ENCODE measurements at regions not wholly inside any gene's neighbourhood (a gene's known extent, or its start where the extent isn't known, plus 50 kb on each side); places are given as distances from the start of the nearest gene placed in this dataset.

DNA sequence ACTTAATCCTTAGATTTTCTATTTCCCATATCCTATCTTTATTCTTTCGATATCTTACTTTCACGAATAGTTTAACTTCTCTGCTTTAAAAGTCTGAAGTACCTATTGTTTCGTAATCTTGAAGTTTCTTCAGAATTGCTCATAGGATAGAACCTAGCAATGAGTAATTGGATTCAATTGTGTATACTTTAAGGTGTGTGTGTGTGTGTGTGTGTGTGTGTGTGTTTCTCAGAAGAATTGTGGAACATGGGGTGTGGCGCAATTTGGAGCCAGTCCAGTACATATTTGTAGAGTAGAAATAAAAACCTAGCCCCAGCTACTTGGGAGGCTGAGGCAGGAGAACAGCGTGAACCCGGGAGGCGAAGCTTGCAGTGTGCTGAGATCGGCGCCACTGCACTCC is 897.6 kb downstream of the BCL11A start:
- no peak overlapping the region for H3K14ac ChIP-seq (ENCODE audit: insufficient read length)
- no peak overlapping the region for H3K4me3 ChIP-seq (ENCODE audit: extremely low read depth in 1 of 4, insufficient read depth in 2 of 4, low read depth in 3 of 4, low read length in 4 of 4)
- H3K9me3 ChIP-seq (ENCODE audit: insufficient read depth in 2 of 2, low read depth in 1 of 2, low read length in 1 of 2), result no peaks in the 10 kb centered on the region
- 89 to 100% methylated on average over 2 to 9 of the region's 9 CpGs for WGBS, 2 experiments (ENCODE audit: extremely low coverage in 1 of 2, insufficient coverage in 1 of 2, insufficient read length in 1 of 2, insufficient replicate concordance in 2 of 2, low coverage in 1 of 2, low lambda C conversion rate in 2 of 2, missing lambda C conversion rate in 1 of 2)
- no peak overlapping the region for H3K4me2 ChIP-seq (ENCODE audit: insufficient read depth in 1 of 2, low read depth in 2 of 2, low read length in 2 of 2)
- H2BK120ac ChIP-seq (replicated peaks; ENCODE audit: low read depth, low read length), result no peak overlapping the region
- no peak overlapping the region for H4K91ac ChIP-seq (replicated peaks; ENCODE audit: insufficient read length, low read length)
- no peak overlapping the region for H2AK5ac ChIP-seq (ENCODE audit: low read depth, low read length)
- H4K20me1 ChIP-seq (replicated peaks in 1 of 2; ENCODE audit: control insufficient read depth in 1 of 2, insufficient read depth in 2 of 2, low read length in 2 of 2), result no peaks in the 10 kb centered on the region
- DNase-seq (ENCODE audit: low read depth in 1 of 2, low spot score in 2 of 2), result no peak
- no peak overlapping the region for H2BK12ac ChIP-seq (ENCODE audit: low read depth, low read length)
- no peak overlapping the region for H2BK15ac ChIP-seq (ENCODE audit: low read length)
- H3K23ac ChIP-seq (ENCODE audit: insufficient read length), result no peak overlapping the region
- H3K4me1 ChIP-seq (replicated peaks in 1 of 4; ENCODE audit: control insufficient read depth in 3 of 4, insufficient read depth in 4 of 4, low read length in 3 of 4), result peaks cover 0 to 3% (median 0%) of the 10 kb centered on the region in 4 experiments; a peak in 1 of 7 replicates
- no peak overlapping the region for H2BK5ac ChIP-seq (ENCODE audit: low read depth, low read length)
- no peak overlapping the region for H4K5ac ChIP-seq (ENCODE audit: insufficient read length, low read depth, low read length)
- H2BK20ac ChIP-seq (ENCODE audit: low read length), result no peak overlapping the region
- H3K27me3 ChIP-seq (replicated peaks in 1 of 4; ENCODE audit: control insufficient read depth in 3 of 4, extremely low read depth in 1 of 4, insufficient read depth in 3 of 4, low read length in 3 of 4), result no peaks in the 10 kb centered on the region
- no peaks in the 10 kb centered on the region for H3K79me2 ChIP-seq (ENCODE audit: control insufficient read depth in 1 of 2, insufficient read depth in 2 of 2, low read length in 2 of 2)
- no peaks in the 10 kb centered on the region for H3K36me3 ChIP-seq (ENCODE audit: control insufficient read depth in 2 of 4, insufficient read depth in 4 of 4, low read length in 3 of 4)
- no peak overlapping the region for H4K8ac ChIP-seq (ENCODE audit: extremely low read depth, insufficient read depth, low read length)
- FAIRE-seq, result no peak
- H2AFZ ChIP-seq (ENCODE audit: low read length), result no peak overlapping the region
- ChIA-PET CTCF (ENCODE audit: partially characterized antibody) (no interaction called here), POLR2A (ENCODE audit: partially characterized antibody) (no interaction called here)
- H3K23me2 ChIP-seq (ENCODE audit: low read depth, low read length), result no peaks in the 10 kb centered on the region
- no peak overlapping the region for H3K4ac ChIP-seq (replicated peaks; ENCODE audit: insufficient read length, low read depth, low read length)
- no peak overlapping the region for H3K27ac ChIP-seq (ENCODE audit: low read depth, low read length)
- H3K9ac ChIP-seq (replicated peaks in 1 of 4; ENCODE audit: extremely low read depth in 1 of 4, low read depth in 3 of 4, low read length in 3 of 4), result no peak overlapping the region
- H3K56ac ChIP-seq (replicated peaks; ENCODE audit: insufficient read length, low read depth, low read length), result no peak overlapping the region
- H3K79me1 ChIP-seq (ENCODE audit: low read depth, low read length), result no peaks in the 10 kb centered on the region
- H3K18ac ChIP-seq (ENCODE audit: extremely low read depth, low read length), result no peak overlapping the region
- TF ChIP-seq CHD1 (IDR thresholded peaks at IDR 0.05; ENCODE audit: low read depth, low read length) (no peak), PHF8 (conservative IDR thresholded peaks at IDR 0.05; ENCODE audit: low read depth, low read length) (no peak), RFX5 (IDR thresholded peaks at IDR 0.05; ENCODE audit: borderline replicate concordance, low read depth, low read length) (no peak), EZH2 (IDR thresholded peaks at IDR 0.05; ENCODE audit: low read depth, low read length, severe bottlenecking) (no peak), SAP30 (IDR thresholded peaks at IDR 0.05; ENCODE audit: insufficient read depth, insufficient replicate concordance, low read length) (no peak), EP300 (IDR thresholded peaks at IDR 0.05; ENCODE audit: borderline replicate concordance in 1 of 2, low read depth in 2 of 2, low read length in 2 of 2) (no peak), CTBP2 (IDR thresholded peaks at IDR 0.05; ENCODE audit: borderline replicate concordance, insufficient read depth, insufficient read length, low read length) (no peak), EGR1 (IDR thresholded peaks at IDR 0.05; ENCODE audit: borderline replicate concordance, low read depth, low read length) (no peak), TAF1 (IDR thresholded peaks at IDR 0.05; ENCODE audit: low read depth, low read length) (no peak), NRF1 (IDR thresholded peaks at IDR 0.05; ENCODE audit: low read depth, low read length) (no peak)
- TF ChIP-seq, protein P1, sequence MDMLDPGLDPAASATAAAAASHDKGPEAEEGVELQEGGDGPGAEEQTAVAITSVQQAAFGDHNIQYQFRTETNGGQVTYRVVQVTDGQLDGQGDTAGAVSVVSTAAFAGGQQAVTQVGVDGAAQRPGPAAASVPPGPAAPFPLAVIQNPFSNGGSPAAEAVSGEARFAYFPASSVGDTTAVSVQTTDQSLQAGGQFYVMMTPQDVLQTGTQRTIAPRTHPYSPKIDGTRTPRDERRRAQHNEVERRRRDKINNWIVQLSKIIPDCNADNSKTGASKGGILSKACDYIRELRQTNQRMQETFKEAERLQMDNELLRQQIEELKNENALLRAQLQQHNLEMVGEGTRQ (IDR thresholded peaks at IDR 0.05; ENCODE audit: low read length), result no peak
- TF ChIP-seq, protein P2, sequence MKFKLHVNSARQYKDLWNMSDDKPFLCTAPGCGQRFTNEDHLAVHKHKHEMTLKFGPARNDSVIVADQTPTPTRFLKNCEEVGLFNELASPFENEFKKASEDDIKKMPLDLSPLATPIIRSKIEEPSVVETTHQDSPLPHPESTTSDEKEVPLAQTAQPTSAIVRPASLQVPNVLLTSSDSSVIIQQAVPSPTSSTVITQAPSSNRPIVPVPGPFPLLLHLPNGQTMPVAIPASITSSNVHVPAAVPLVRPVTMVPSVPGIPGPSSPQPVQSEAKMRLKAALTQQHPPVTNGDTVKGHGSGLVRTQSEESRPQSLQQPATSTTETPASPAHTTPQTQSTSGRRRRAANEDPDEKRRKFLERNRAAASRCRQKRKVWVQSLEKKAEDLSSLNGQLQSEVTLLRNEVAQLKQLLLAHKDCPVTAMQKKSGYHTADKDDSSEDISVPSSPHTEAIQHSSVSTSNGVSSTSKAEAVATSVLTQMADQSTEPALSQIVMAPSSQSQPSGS (IDR thresholded peaks at IDR 0.05; ENCODE audit: low read length), result no peak
